Natural killer cell (primary cell): ENCODE measurements at regions not wholly inside any gene's neighbourhood (a gene's known extent, or its start where the extent isn't known, plus 50 kb on each side); places are given as distances from the start of the nearest gene placed in this dataset.

ENCODE experiments used
- ATAC-seq, 3 donors: fragments of 150-1000 bp in 2 of 3; fragments of 200-7000 bp in 1 of 3; cut with Tn5 transposase; 1 replicate in 1 of 3; 2 replicates in 2 of 3; pipeline ENCODE4 v1.10.0; 2021; ENCODE audit warnings: mild to moderate bottlenecking in 2 of 3, moderate library complexity in 2 of 3
- DNase-seq, 2 donors: peaks; one replicate each; pipeline versions ENCODE4 v3.0.0 to v3.0.0-alpha.2; 2013 to 2021; ENCODE audit warnings: mixed read lengths in 1 of 2
- H3K27ac ChIP-seq: one replicate; pipeline ENCODE4 v1.5.1; 2013; ENCODE audit warnings: mild to moderate bottlenecking, low read length
- H3K27me3 ChIP-seq: one replicate; pipeline ENCODE4 v1.6.1; 2013; ENCODE audit warnings: low read length; ENCODE audit not compliant: control insufficient read depth, insufficient read depth
- H3K36me3 ChIP-seq: one replicate; pipeline ENCODE4 v1.6.1; 2013; ENCODE audit warnings: low read length; ENCODE audit not compliant: control insufficient read depth, insufficient read depth
- H3K4me1 ChIP-seq: one replicate; pipeline ENCODE4 v1.6.1; 2013; ENCODE audit warnings: low read length; ENCODE audit not compliant: control insufficient read depth, insufficient read depth
- H3K4me3 ChIP-seq: one replicate; pipeline ENCODE4 v1.5.1; 2013; ENCODE audit warnings: low read length
- H3K9me3 ChIP-seq: one replicate; pipeline ENCODE4 v1.6.1; 2013; ENCODE audit warnings: low read length; ENCODE audit not compliant: control insufficient read depth, insufficient read depth
- H3K27ac Mint-ChIP-seq, 2 donors: one replicate each; pipeline ENCODE4 v1.8.0; 2022; ENCODE audit warnings: mild to moderate bottlenecking in 2 of 2, mixed read lengths in 2 of 2, moderate library complexity in 1 of 2
- H3K27me3 Mint-ChIP-seq, 2 donors: one replicate each; pipeline ENCODE4 v1.8.0; 2022; ENCODE audit warnings: low read depth in 2 of 2, mixed read lengths in 2 of 2
- H3K36me3 Mint-ChIP-seq: one replicate; pipeline ENCODE4 v1.8.0; 2022; ENCODE audit warnings: mixed read lengths
- H3K4me1 Mint-ChIP-seq, 2 donors: one replicate each; pipeline ENCODE4 v1.8.0; 2022; ENCODE audit warnings: mixed read lengths in 2 of 2
- H3K4me3 Mint-ChIP-seq: one replicate; pipeline ENCODE4 v1.8.0; 2022; ENCODE audit warnings: mild to moderate bottlenecking, moderate library complexity, mixed read lengths
- H3K9me3 Mint-ChIP-seq, 2 donors: one replicate each; pipeline ENCODE4 v1.8.0; 2022; ENCODE audit warnings: mixed read lengths in 2 of 2
- CTCF ChIP-seq: fragments of 200-600 bp; IDR thresholded peaks from one replicate; pipeline ENCODE4 v1.8.0; 2022; ENCODE audit warnings: antibody characterized with exemption
- WGBS: methylation state at CpG from one replicate; pipeline ENCODE4 v1.1.7; 2013; ENCODE audit warnings: missing lambda C conversion rate; ENCODE audit not compliant: insufficient coverage; 5-methylcytosine and 5-hydroxymethylcytosine counted together
- intact Hi-C: fragments of 100-400 bp; cut with micrococcal nuclease; formaldehyde crosslinking; loops from one replicate; pipeline ENCODE4 v1.14.2; 2022

GRCh38 chr2:64205415-64205814 lies 61.2 kb upstream of the PELI1 start:
- H3K4me1 ChIP-seq: peaks cover 17% of the 10 kb centered on the region
- H3K4me3 Mint-ChIP-seq: no peak overlapping the region

GRCh38 chr2:64207573-64207972 lies 63.4 kb upstream of the PELI1 start:
- DNase-seq (peak in 1 of 2 donors; percentile 68), ATAC-seq (no peak)
- no peaks in the 10 kb centered on the region for H3K36me3 Mint-ChIP-seq
- H3K4me1 Mint-ChIP-seq: peaks cover 18 to 19% of the 10 kb centered on the region in 2 donors
- WGBS: 100% methylated on average over 1 of the region's 1 CpG
- intact Hi-C loops: no loop called here
- H3K36me3 ChIP-seq: no peaks in the 10 kb centered on the region
- H3K27me3 Mint-ChIP-seq: peaks cover 0 to 2% of the 10 kb centered on the region in 2 donors
- H3K9me3 ChIP-seq: no peaks in the 10 kb centered on the region
- H3K27ac ChIP-seq: no peak overlapping the region
- TF ChIP-seq CTCF: no peak
- H3K4me1 ChIP-seq: peaks cover 25% of the 10 kb centered on the region
- H3K4me3 Mint-ChIP-seq: no peak overlapping the region
- no peak overlapping the region for H3K4me3 ChIP-seq
- no peaks in the 10 kb centered on the region for H3K9me3 Mint-ChIP-seq
- H3K27me3 ChIP-seq: no peaks in the 10 kb centered on the region
- no peak overlapping the region for H3K27ac Mint-ChIP-seq

More at GRCh38 chr2:64205415-64205814, 61.2 kb upstream of the PELI1 start:
- no peak for TF ChIP-seq CTCF
- intact Hi-C loops: no loop called here
- peaks cover 18 to 19% of the 10 kb centered on the region in 2 donors for H3K4me1 Mint-ChIP-seq
- ATAC-seq (no peak), DNase-seq (no peak)
- no peak overlapping the region for H3K27ac ChIP-seq
- H3K27ac Mint-ChIP-seq: no peak overlapping the region
- H3K27me3 ChIP-seq: no peaks in the 10 kb centered on the region
- H3K36me3 ChIP-seq: no peaks in the 10 kb centered on the region
- H3K9me3 Mint-ChIP-seq: no peaks in the 10 kb centered on the region
- no peak overlapping the region for H3K4me3 ChIP-seq
- H3K36me3 Mint-ChIP-seq: no peaks in the 10 kb centered on the region
- H3K27me3 Mint-ChIP-seq: peaks cover 0 to 2% of the 10 kb centered on the region in 2 donors
- no peaks in the 10 kb centered on the region for H3K9me3 ChIP-seq
- WGBS: 86% methylated on average over 2 of the region's 2 CpGs

GRCh38 chr2:64210816-64211215 lies 66.6 kb upstream of the PELI1 start:
- no peak overlapping the region for H3K27ac ChIP-seq
- H3K4me1 ChIP-seq: peaks cover 8% of the 10 kb centered on the region

More at GRCh38 chr2:64210816-64211215, 66.6 kb upstream of the PELI1 start:
- Mint-ChIP-seq H3K27ac (peak overlapping the region in 1 of 2 donors; percentile 44), H3K4me3 (no peak overlapping the region), H3K36me3 (no peaks in the 10 kb centered on the region), H3K9me3 (no peaks in the 10 kb centered on the region), H3K27me3 (no peaks in the 10 kb centered on the region), H3K4me1 (peaks cover 10% of the 10 kb centered on the region in 2 donors)
- no peak overlapping the region for H3K4me3 ChIP-seq
- no peak for TF ChIP-seq CTCF
- ATAC-seq: no peak
- WGBS: 98% methylated on average over 3 of the region's 3 CpGs
- no peaks in the 10 kb centered on the region for H3K9me3 ChIP-seq
- intact Hi-C loops: loop anchor here (10.0 kb wide), 1 partner anchor 114 kb away; no protein-coding TSS in a partner anchor
- H3K36me3 ChIP-seq: no peaks in the 10 kb centered on the region
- DNase-seq: no peak
- H3K27me3 ChIP-seq: no peaks in the 10 kb centered on the region
